K562 (cell line): ENCODE measurements at regions not wholly inside any gene's neighbourhood (a gene's known extent, or its start where the extent isn't known, plus 50 kb on each side); places are given as distances from the start of the nearest gene placed in this dataset.
A peak's percentile ranks its signal among the peaks of the same experiment; 100 is the strongest.

Source experiments
- ARNT ChIP-seq, 2 experiments: fragments of 450-650 bp; IDR thresholded peaks; 2 replicates each; pipeline ENCODE4 v1.6.1; 2016; ENCODE audit warnings: mild to moderate bottlenecking in 1 of 2
- CBFA2T3 ChIP-seq: fragments of 450-650 bp; IDR thresholded peaks from 2 replicates; pipeline ENCODE4 v1.6.1; 2017
- CCAR2 ChIP-seq: fragments of 200-400 bp; formaldehyde crosslinking; IDR thresholded peaks from 2 replicates; pipeline ENCODE4 v1.6.1; 2017; ENCODE audit warnings: mild to moderate bottlenecking, low read depth, low read length
- CXXC5 ChIP-seq: fragments of 250-450 bp; sonication (Bioruptor Pico); IDR thresholded peaks from 2 replicates; pipeline ENCODE4 v1.8.0; 2022; ENCODE audit warnings: inconsistent platforms, mild to moderate bottlenecking, moderate library complexity
- FOXA1 ChIP-seq: fragments of 450-650 bp; IDR thresholded peaks from 2 replicates; pipeline ENCODE4 v1.6.1; 2016; ENCODE audit warnings: mild to moderate bottlenecking, borderline replicate concordance
- HLTF ChIP-seq: fragments of 450-650 bp; IDR thresholded peaks from 2 replicates; pipeline ENCODE4 v1.6.1; 2016
- HMG20A ChIP-seq: fragments of 450-650 bp; formaldehyde crosslinking; conservative IDR thresholded peaks from 2 replicates; pipeline ENCODE4 v1.4.0; 2020; ENCODE audit warnings: mild to moderate bottlenecking, mixed read lengths
- LCOR ChIP-seq: sonication (generic); formaldehyde crosslinking; IDR thresholded peaks from 2 replicates; pipeline ENCODE4 v1.8.0; 2022; ENCODE audit warnings: mild to moderate bottlenecking, missing genetic modification reagents
- NBN ChIP-seq: fragments of 450-650 bp; IDR thresholded peaks from 2 replicates; pipeline ENCODE4 v1.6.1; 2016; ENCODE audit warnings: low read depth, mild to moderate bottlenecking
- PBX2 ChIP-seq, 2 experiments: IDR thresholded peaks in 1 of 2; conservative IDR thresholded peaks in 1 of 2; 2 replicates each; pipeline ENCODE4 v1.6.1; 2016; ENCODE audit warnings: low read depth in 2 of 2, mild to moderate bottlenecking in 1 of 2, missing compliant biosample characterization in 1 of 2, missing genetic modification characterization in 1 of 2, moderate library complexity in 1 of 2
- SREBF2 ChIP-seq: sonication (generic); formaldehyde crosslinking; IDR thresholded peaks from 2 replicates; pipeline ENCODE4 v1.4.0; 2020; ENCODE audit warnings: mild to moderate bottlenecking, missing genetic modification reagents
- TBP ChIP-seq: optimal IDR thresholded peaks from 2 replicates; pipeline ENCODE3; 2011; ENCODE audit warnings: low read depth, low read length, improper control_type of control experiment
- TCF7L2 ChIP-seq: fragments of 150-350 bp; IDR thresholded peaks from 2 replicates; pipeline ENCODE4 v1.6.1; 2016; ENCODE audit warnings: low read depth, mild to moderate bottlenecking, low read length, moderate library complexity
- USF2 ChIP-seq: sonication (generic); formaldehyde crosslinking; IDR thresholded peaks from 2 replicates; pipeline ENCODE4 v1.5.0; 2020; ENCODE audit warnings: missing genetic modification reagents
- ZNF253 ChIP-seq: fragments of 250-450 bp; sonication (Bioruptor Pico); conservative IDR thresholded peaks from 2 replicates; pipeline ENCODE4 v1.6.1; 2021; ENCODE audit warnings: mild to moderate bottlenecking
- TF ChIP-seq, protein P1 (sequence below): fragments of 450-650 bp; IDR thresholded peaks from 2 replicates; pipeline ENCODE4 v1.6.1; 2018; ENCODE audit warnings: mild to moderate bottlenecking, low read depth; ENCODE audit not compliant: partially characterized antibody
- TF ChIP-seq, protein P2 (sequence below): sonication (generic); formaldehyde crosslinking; IDR thresholded peaks from 2 replicates; pipeline ENCODE4 v1.4.0; 2020; ENCODE audit warnings: mild to moderate bottlenecking, missing genetic modification reagents
- TF ChIP-seq, protein P3 (sequence below), 2 experiments: fragments of 450-650 bp in 1 of 2; sonication (generic) in 1 of 2; formaldehyde crosslinking in 1 of 2; IDR thresholded peaks in 1 of 2; conservative IDR thresholded peaks in 1 of 2; 2 replicates each; pipeline versions ENCODE4 v1.6.1 to v1.8.1; 2016 to 2023; ENCODE audit warnings: mild to moderate bottlenecking in 2 of 2, moderate library complexity in 2 of 2, inconsistent platforms in 1 of 2, missing genetic modification reagents in 1 of 2

DNA sequence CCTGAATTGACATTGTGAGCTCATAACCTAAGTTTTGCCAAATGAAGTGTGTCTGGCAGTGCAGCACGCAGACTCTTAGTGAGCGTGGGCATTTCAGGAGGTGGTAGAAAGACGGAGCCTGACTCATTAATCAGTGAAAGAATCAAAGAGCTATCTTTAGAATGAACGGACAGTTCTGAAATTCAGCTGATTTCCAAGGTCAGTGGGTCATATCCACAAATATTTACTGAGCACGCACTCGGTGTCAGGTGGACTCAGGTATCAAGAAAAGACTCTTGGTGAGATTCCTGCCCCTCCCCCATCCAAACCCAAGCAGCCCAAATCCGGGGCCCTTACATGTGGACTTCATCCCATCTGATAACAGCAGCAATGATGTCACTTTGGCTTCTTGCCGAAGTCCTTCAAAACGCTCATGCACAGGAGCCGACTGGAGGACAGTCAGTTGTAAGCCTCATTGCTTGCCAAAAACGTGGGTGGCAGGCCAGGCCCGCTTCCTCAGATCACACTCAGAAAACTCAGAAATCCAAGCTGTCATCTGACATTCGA lies 185.8 kb downstream of the HS3ST3A1 start (continued):
- TF ChIP-seq NBN (no peak), TBP (no peak), ZNF253 (no peak), CXXC5 (0 out of 2 replicates have a peak, but pooled peaks have one; percentile 31), FOXA1 (no peak), ARNT (IDR thresholded peaks at IDR 0.05) (no peak), LCOR (CRISPR knock-in tag) (no peak), SREBF2 (CRISPR knock-in tag) (no peak), PBX2 (CRISPR knock-in tag; IDR thresholded peaks at IDR 0.05; ENCODE audit: low read depth) (no peak), PBX2 (tag; conservative IDR thresholded peaks at IDR 0.05; ENCODE audit: low read depth) (peak; percentile 50; the same call in 1 of the 2 replicates), TCF7L2 (no peak), CBFA2T3 (no peak), CCAR2 (no peak), HMG20A (CRISPR knock-in tag) (no peak), USF2 (CRISPR knock-in tag) (no peak), HLTF (no peak)
- TF ChIP-seq, protein P1, sequence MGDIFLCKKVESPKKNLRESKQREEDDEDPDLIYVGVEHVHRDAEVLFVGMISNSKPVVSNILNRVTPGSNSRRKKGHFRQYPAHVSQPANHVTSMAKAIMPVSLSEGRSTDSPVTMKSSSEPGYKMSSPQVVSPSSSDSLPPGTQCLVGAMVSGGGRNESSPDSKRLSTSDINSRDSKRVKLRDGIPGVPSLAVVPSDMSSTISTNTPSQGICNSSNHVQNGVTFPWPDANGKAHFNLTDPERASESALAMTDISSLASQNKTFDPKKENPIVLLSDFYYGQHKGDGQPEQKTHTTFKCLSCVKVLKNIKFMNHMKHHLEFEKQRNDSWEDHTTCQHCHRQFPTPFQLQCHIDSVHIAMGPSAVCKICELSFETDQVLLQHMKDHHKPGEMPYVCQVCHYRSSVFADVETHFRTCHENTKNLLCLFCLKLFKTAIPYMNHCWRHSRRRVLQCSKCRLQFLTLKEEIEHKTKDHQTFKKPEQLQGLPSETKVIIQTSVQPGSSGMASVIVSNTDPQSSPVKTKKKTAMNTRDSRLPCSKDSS = no peak
- TF ChIP-seq, protein P2, sequence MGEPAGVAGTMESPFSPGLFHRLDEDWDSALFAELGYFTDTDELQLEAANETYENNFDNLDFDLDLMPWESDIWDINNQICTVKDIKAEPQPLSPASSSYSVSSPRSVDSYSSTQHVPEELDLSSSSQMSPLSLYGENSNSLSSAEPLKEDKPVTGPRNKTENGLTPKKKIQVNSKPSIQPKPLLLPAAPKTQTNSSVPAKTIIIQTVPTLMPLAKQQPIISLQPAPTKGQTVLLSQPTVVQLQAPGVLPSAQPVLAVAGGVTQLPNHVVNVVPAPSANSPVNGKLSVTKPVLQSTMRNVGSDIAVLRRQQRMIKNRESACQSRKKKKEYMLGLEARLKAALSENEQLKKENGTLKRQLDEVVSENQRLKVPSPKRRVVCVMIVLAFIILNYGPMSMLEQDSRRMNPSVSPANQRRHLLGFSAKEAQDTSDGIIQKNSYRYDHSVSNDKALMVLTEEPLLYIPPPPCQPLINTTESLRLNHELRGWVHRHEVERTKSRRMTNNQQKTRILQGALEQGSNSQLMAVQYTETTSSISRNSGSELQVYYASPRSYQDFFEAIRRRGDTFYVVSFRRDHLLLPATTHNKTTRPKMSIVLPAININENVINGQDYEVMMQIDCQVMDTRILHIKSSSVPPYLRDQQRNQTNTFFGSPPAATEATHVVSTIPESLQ (CRISPR knock-in tag) = no peak
- TF ChIP-seq, protein P3, sequence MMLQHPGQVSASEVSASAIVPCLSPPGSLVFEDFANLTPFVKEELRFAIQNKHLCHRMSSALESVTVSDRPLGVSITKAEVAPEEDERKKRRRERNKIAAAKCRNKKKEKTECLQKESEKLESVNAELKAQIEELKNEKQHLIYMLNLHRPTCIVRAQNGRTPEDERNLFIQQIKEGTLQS (IDR thresholded peaks at IDR 0.05) = peak; percentile 85
- TF ChIP-seq, protein P3 (CRISPR knock-in tag; conservative IDR thresholded peaks at IDR 0.05) = no peak
